Heart right ventricle (tissue), 16 donors: ENCODE measurements at regions not wholly inside any gene's neighbourhood (a gene's known extent, or its start where the extent isn't known, plus 50 kb on each side); places are given as distances from the start of the nearest gene placed in this dataset.

Experiments used
- ATAC-seq, 8 donors: fragments of 200-7000 bp; cut with Tn5 transposase; one replicate each; pipeline ENCODE4 v1.9.1; 2020; ENCODE audit warnings: mild to moderate bottlenecking in 8 of 8, moderate library complexity in 8 of 8, moderate number of reproducible peaks in 1 of 8
- DNase-seq, 2 donors: peaks; one replicate each; pipeline ENCODE4 v3.0.0-alpha.2; 2020
- H3K27ac ChIP-seq, 10 donors: fragments of 200-600 bp; sonication (generic) in 2 of 10; one replicate each; pipeline versions ENCODE4 v1.5.0 to v1.8.0; 2020 to 2022; ENCODE audit warnings: mild to moderate bottlenecking in 3 of 10
- H3K27me3 ChIP-seq, 7 donors: fragments of 200-600 bp; one replicate each; pipeline ENCODE4 v1.8.0; 2021 to 2022; ENCODE audit warnings: mild to moderate bottlenecking in 2 of 7
- H3K36me3 ChIP-seq, 9 donors: fragments of 200-600 bp; sonication (generic) in 1 of 9; one replicate each; pipeline versions ENCODE4 v1.5.0 to v1.8.0; 2020 to 2022; ENCODE audit warnings: mild to moderate bottlenecking in 2 of 9
- H3K4me1 ChIP-seq, 9 donors: fragments of 200-600 bp; sonication (generic) in 1 of 9; one replicate each; pipeline versions ENCODE4 v1.5.0 to v1.8.0; 2020 to 2022; ENCODE audit warnings: mild to moderate bottlenecking in 4 of 9
- H3K4me3 ChIP-seq, 10 donors: fragments of 200-600 bp; sonication (generic) in 2 of 10; one replicate each; pipeline versions ENCODE4 v1.5.0 to v1.8.0; 2020 to 2022; ENCODE audit warnings: mild to moderate bottlenecking in 7 of 10, moderate library complexity in 2 of 10
- H3K9me3 ChIP-seq, 11 donors: fragments of 200-600 bp in 10 of 11; sonication (generic) in 2 of 11; one replicate each; pipeline versions ENCODE4 v1.5.0 to v1.8.0; 2013 to 2022; ENCODE audit warnings: mild to moderate bottlenecking in 2 of 11, control low read depth in 1 of 11, moderate library complexity in 1 of 11
- CTCF ChIP-seq, 9 donors: fragments of 200-600 bp; sonication (generic) in 2 of 9; IDR thresholded peaks; one replicate each; pipeline versions ENCODE4 v1.5.0 to v1.8.0; 2021 to 2022; ENCODE audit warnings: antibody characterized with exemption in 9 of 9, mild to moderate bottlenecking in 5 of 9, moderate library complexity in 1 of 9
- WGBS, 2 donors: extraction: QIAGEN DNeasy Blood & Tissue Kit; methylation state at CpG; one replicate each; pipeline ENCODE4 v1.1.7; 2013; ENCODE audit warnings: inconsistent platforms in 1 of 2; 5-methylcytosine and 5-hydroxymethylcytosine counted together
- intact Hi-C, 10 donors: fragments of 100-400 bp; cut with DNase I; formaldehyde crosslinking; loops; one replicate each; pipeline versions ENCODE4 v1.11.1 to v1.14.2; 2022
- donor health status: Arrhythmogenic right ventricular cardiomyopathy.
- donor health status: ischemic (EF 13 %, LVEDD 7.1; RV severe dilation, severe dysfunction).
- donor health status: healthy with polysubstance abuse.
- donor health status: DM: no; HTN: yes; CAD: no.
- donor health status: DM: no; HTN: no; CAD: no.
- donor health status: ischemic (EF 25% LVEDD 6.9; RV normal size, moderate dysfunction).
- donor health status: ischemic (EF 25% LVEDD 5.7; RV mildly dilated, moderate dysfunction).
- donor health status: healthy.
- donor health status: DM: yes; HTN: yes; CAD: no.
- donor health status: Ischemic cardiomyopathy.
- donor health status: ischemic (EF 35%, LVEDD 5.7; RV mildly dilated, moderate dysfunction).
- donor health status: nonischemic (EF 11% LVEDD 7.7; RV severe dilation, severe dysfunction).
- donor health status: DM: yes; HTN: yes; CAD: no.
- donor health status: PGD.
- donor health status: ischemic (EF 29% LVEDD 5.4; RV normal size, mild dysfunction).
- donor health status: nonischemic (EF 23%, LVEDD 6.1; RV moderate dilation, normal function).

- ATAC-seq (no peak), DNase-seq (no peak)
- H3K27ac ChIP-seq = no peak overlapping the region
- peaks cover 0 to 12% (median 0%) of the 10 kb centered on the region in 7 donors for H3K27me3 ChIP-seq
- H3K36me3 ChIP-seq = no peaks in the 10 kb centered on the region
- intact Hi-C loops = no loop called here
- no peaks in the 10 kb centered on the region for H3K4me1 ChIP-seq
- H3K4me3 ChIP-seq = no peak overlapping the region
- TF ChIP-seq CTCF (IDR thresholded peaks at IDR 0.05) = no peak
- peaks cover 0 to 12% (median 0%) of the 10 kb centered on the region in 11 donors for H3K9me3 ChIP-seq
- WGBS, 2 donors = 29 to 35% methylated on average over 10 of the region's 10 CpGs
Measured at GRCh38 chr14:98512501-98513251, 759.3 kb downstream of the BCL11B start.

GRCh38 chr14:98513558-98513957 is 758.4 kb downstream of the BCL11B start:
- 90 to 91% methylated on average over 3 of the region's 3 CpGs for WGBS, 2 donors

GRCh38 chr14:98514016-98514415 is 758.0 kb downstream of the BCL11B start:
- no peak for DNase-seq
- no peak for TF ChIP-seq CTCF (IDR thresholded peaks at IDR 0.05)
- ATAC-seq = no peak
- Histone ChIP-seq H3K36me3 (no peaks in the 10 kb centered on the region), H3K4me1 (no peaks in the 10 kb centered on the region), H3K4me3 (no peak overlapping the region), H3K9me3 (peaks cover 0 to 12% (median 0%) of the 10 kb centered on the region in 11 donors), H3K27me3 (peaks cover 0 to 12% (median 0%) of the 10 kb centered on the region in 7 donors), H3K27ac (no peak overlapping the region)
- intact Hi-C loops = no loop called here

More at GRCh38 chr14:98513558-98513957, 758.4 kb downstream of the BCL11B start:
- DNase-seq = no peak
- no peaks in the 10 kb centered on the region for H3K4me1 ChIP-seq
- intact Hi-C loops = no loop called here
- H3K4me3 ChIP-seq = no peak overlapping the region
- H3K36me3 ChIP-seq = no peaks in the 10 kb centered on the region
- H3K27ac ChIP-seq = no peak overlapping the region
- H3K27me3 ChIP-seq = peaks cover 0 to 12% (median 0%) of the 10 kb centered on the region in 7 donors
- no peak for ATAC-seq
- H3K9me3 ChIP-seq = peaks cover 0 to 12% (median 0%) of the 10 kb centered on the region in 11 donors
- TF ChIP-seq CTCF (IDR thresholded peaks at IDR 0.05) = no peak

- 63 to 81% methylated on average over 3 of the region's 3 CpGs for WGBS, 2 donors
Measured at GRCh38 chr14:98536256-98536655, 735.7 kb downstream of the BCL11B start.

More at GRCh38 chr14:98536256-98536655, 735.7 kb downstream of the BCL11B start:
- H3K4me3 ChIP-seq = no peak overlapping the region
- ATAC-seq (no peak), DNase-seq (no peak)
- H3K4me1 ChIP-seq = no peaks in the 10 kb centered on the region
- no peak overlapping the region for H3K27ac ChIP-seq
- no peak for TF ChIP-seq CTCF (IDR thresholded peaks at IDR 0.05)
- peaks cover 0 to 5% (median 0%) of the 10 kb centered on the region in 7 donors for H3K27me3 ChIP-seq
- H3K9me3 ChIP-seq = peaks cover 0 to 4% (median 0%) of the 10 kb centered on the region in 11 donors
- H3K36me3 ChIP-seq = no peaks in the 10 kb centered on the region
- intact Hi-C loops = no loop called here
